ENCODE measurements at regions not wholly inside any gene's neighbourhood (a gene's known extent, or its start where the extent isn't known, plus 50 kb on each side); places are given as distances from the start of the nearest gene placed in this dataset.

DNA sequence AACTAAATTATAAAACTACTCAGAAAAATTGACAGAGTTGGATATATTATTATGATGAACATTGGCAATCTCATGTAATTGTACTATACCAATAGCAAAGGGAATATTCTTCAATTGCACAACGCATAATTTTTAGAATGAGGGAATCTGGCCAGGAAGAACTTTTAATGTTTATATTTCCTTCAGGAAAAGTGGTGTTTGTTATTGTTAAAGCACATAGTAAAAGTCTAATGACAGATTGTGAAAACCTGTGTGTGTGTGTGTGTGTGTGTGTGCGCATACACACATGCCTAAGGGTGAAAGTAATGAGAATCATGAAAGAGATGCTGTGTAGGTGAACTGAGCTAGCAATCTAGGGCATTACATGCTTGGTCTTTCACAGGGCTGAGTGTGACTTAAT lies 877.7 kb downstream of the SLC6A15 start:
- TF ChIP-seq POLR2A (IDR thresholded peaks at IDR 0.05) (no peak), CTCF (IDR thresholded peaks at IDR 0.05 in 8 of 11, conservative IDR thresholded peaks at IDR 0.05 in 3 of 11) (no peak)

All from spleen (tissue), 7 donors.